Mesendoderm (in vitro differentiated cells): ENCODE measurements at regions not wholly inside any gene's neighbourhood (a gene's known extent, or its start where the extent isn't known, plus 50 kb on each side); places are given as distances from the start of the nearest gene placed in this dataset.

Experiments
- DNase-seq: peaks from one replicate; pipeline ENCODE4 v3.0.0; 2013
- H2AK5ac ChIP-seq: 2 replicates; pipeline ENCODE4 v1.6.1; 2013; ENCODE audit warnings: low read length, inconsistent platforms
- H2BK120ac ChIP-seq: 2 replicates; pipeline ENCODE4 v1.6.1; 2013; ENCODE audit warnings: low read depth, mild to moderate bottlenecking, low read length, moderate library complexity, mixed read lengths
- H2BK15ac ChIP-seq: replicated peaks from 2 replicates; pipeline ENCODE4 v1.6.1; 2013; ENCODE audit warnings: low read depth, mild to moderate bottlenecking, moderate library complexity
- H2BK5ac ChIP-seq: 2 replicates; pipeline ENCODE4 v1.6.1; 2013; ENCODE audit warnings: low read length, inconsistent platforms
- H3K18ac ChIP-seq: 2 replicates; pipeline ENCODE4 v1.6.1; 2013; ENCODE audit warnings: mild to moderate bottlenecking, low read length, mixed read lengths
- H3K23ac ChIP-seq: one replicate; pipeline ENCODE4 v1.6.1; 2013; ENCODE audit warnings: low read length
- H3K27ac ChIP-seq: 2 replicates; pipeline ENCODE4 v1.5.1; 2013; ENCODE audit warnings: low read depth, mild to moderate bottlenecking, inconsistent platforms, low read length, moderate library complexity
- H3K27me3 ChIP-seq: 2 replicates; pipeline ENCODE4 v1.6.1; 2013; ENCODE audit warnings: low read length, control low read depth, mild to moderate bottlenecking, inconsistent platforms; ENCODE audit not compliant: insufficient read depth, poor library complexity
- H3K36me3 ChIP-seq: 2 replicates; pipeline ENCODE4 v1.6.1; 2013; ENCODE audit warnings: low read length, inconsistent platforms; ENCODE audit not compliant: control insufficient read depth, insufficient read depth
- H3K4ac ChIP-seq: one replicate; pipeline ENCODE4 v1.6.1; 2013; ENCODE audit warnings: low read depth, mild to moderate bottlenecking, low read length, moderate library complexity
- H3K4me1 ChIP-seq: 2 replicates; pipeline ENCODE4 v1.6.1; 2013; ENCODE audit warnings: low read depth, low read length, inconsistent platforms; ENCODE audit not compliant: control insufficient read depth
- H3K4me2 ChIP-seq: 2 replicates; pipeline ENCODE4 v1.6.1; 2013; ENCODE audit warnings: low read length
- H3K4me3 ChIP-seq: 2 replicates; pipeline ENCODE4 v1.5.1; 2013; ENCODE audit warnings: mild to moderate bottlenecking, low read length
- H3K56ac ChIP-seq: one replicate; pipeline ENCODE4 v1.6.1; 2013; ENCODE audit warnings: low read length
- H3K79me1 ChIP-seq: 2 replicates; pipeline ENCODE4 v1.6.1; 2013; ENCODE audit warnings: low read length, inconsistent platforms
- H3K79me2 ChIP-seq: 2 replicates; pipeline ENCODE4 v1.6.1; 2013; ENCODE audit warnings: mild to moderate bottlenecking, low read length; ENCODE audit not compliant: control insufficient read depth, insufficient read depth
- H3K9ac ChIP-seq: 2 replicates; pipeline ENCODE4 v1.6.1; 2013; ENCODE audit warnings: low read length, inconsistent platforms
- H4K5ac ChIP-seq: one replicate; pipeline ENCODE4 v1.6.1; 2013; ENCODE audit warnings: low read length
- H4K8ac ChIP-seq: one replicate; pipeline ENCODE4 v1.6.1; 2013; ENCODE audit warnings: low read depth, mild to moderate bottlenecking, control low read depth, low read length, moderate library complexity
- WGBS: extraction: QIAGEN DNeasy Blood & Tissue Kit; methylation state at CpG from one replicate; pipeline ENCODE4 v1.1.7; 2013; ENCODE audit warnings: low lambda C conversion rate, missing lambda C conversion rate; ENCODE audit not compliant: insufficient coverage; ENCODE audit errors: extremely low coverage; 5-methylcytosine and 5-hydroxymethylcytosine counted together

GRCh38 chr9:90307167-90307833 lies 335.3 kb downstream of the DIRAS2 start:
- no peak overlapping the region for H2AK5ac ChIP-seq
- H3K23ac ChIP-seq: no peak overlapping the region
- H3K4ac ChIP-seq: no peak overlapping the region
- no peak overlapping the region for H3K4me2 ChIP-seq
- no peaks in the 10 kb centered on the region for H3K4me1 ChIP-seq
- no peak overlapping the region for H2BK120ac ChIP-seq
- no peak overlapping the region for H3K4me3 ChIP-seq
- no peaks in the 10 kb centered on the region for H3K79me2 ChIP-seq
- no peak overlapping the region for H4K8ac ChIP-seq
- no peak for DNase-seq
- no peaks in the 10 kb centered on the region for H3K79me1 ChIP-seq
- H3K56ac ChIP-seq: no peak overlapping the region
- no peaks in the 10 kb centered on the region for H3K36me3 ChIP-seq
- no peak overlapping the region for H4K5ac ChIP-seq
- no peak overlapping the region for H3K18ac ChIP-seq
- no peak overlapping the region for H2BK15ac ChIP-seq
- H2BK5ac ChIP-seq: no peak overlapping the region
- no peak overlapping the region for H3K27ac ChIP-seq
- no peaks in the 10 kb centered on the region for H3K27me3 ChIP-seq
- no peak overlapping the region for H3K9ac ChIP-seq
- whole genome bisulfite sequencing: no CpG with 5 or more reads among the region's 4 CpGs

GRCh38 chr9:90307891-90308290 lies 334.7 kb downstream of the DIRAS2 start:
- Histone ChIP-seq H3K4me2 (no peak overlapping the region), H3K79me1 (no peaks in the 10 kb centered on the region), H2BK120ac (no peak overlapping the region), H3K4me1 (no peaks in the 10 kb centered on the region), H3K4me3 (no peak overlapping the region), H3K18ac (no peak overlapping the region), H3K36me3 (no peaks in the 10 kb centered on the region), H2AK5ac (no peak overlapping the region), H4K5ac (no peak overlapping the region), H3K27ac (no peak overlapping the region), H4K8ac (no peak overlapping the region), H2BK15ac (no peak overlapping the region), H3K79me2 (no peaks in the 10 kb centered on the region), H3K23ac (no peak overlapping the region), H3K27me3 (no peaks in the 10 kb centered on the region), H2BK5ac (no peak overlapping the region), H3K9ac (no peak overlapping the region), H3K56ac (no peak overlapping the region), H3K4ac (no peak overlapping the region)
- WGBS: no CpG with 5 or more reads among the region's 4 CpGs
- no peak for DNase-seq

GRCh38 chr9:90308691-90309090 lies 333.9 kb downstream of the DIRAS2 start:
- Histone ChIP-seq H3K23ac (no peak overlapping the region), H3K9ac (no peak overlapping the region), H3K4ac (no peak overlapping the region), H4K5ac (no peak overlapping the region), H3K79me1 (no peaks in the 10 kb centered on the region), H3K4me1 (no peaks in the 10 kb centered on the region), H3K4me2 (no peak overlapping the region), H2BK120ac (no peak overlapping the region), H3K27me3 (no peaks in the 10 kb centered on the region), H2BK15ac (no peak overlapping the region), H3K79me2 (no peaks in the 10 kb centered on the region), H2BK5ac (no peak overlapping the region), H2AK5ac (no peak overlapping the region), H3K27ac (no peak overlapping the region), H3K4me3 (no peak overlapping the region), H3K56ac (no peak overlapping the region), H4K8ac (no peak overlapping the region), H3K36me3 (no peaks in the 10 kb centered on the region), H3K18ac (no peak overlapping the region)
- WGBS: no CpG with 5 or more reads among the region's 4 CpGs
- DNase-seq: no peak

- DNase-seq: no peak
- no CpG with 5 or more reads among the region's 7 CpGs for WGBS
- H3K4ac ChIP-seq: no peak overlapping the region
- H3K36me3 ChIP-seq: no peaks in the 10 kb centered on the region
- no peaks in the 10 kb centered on the region for H3K79me1 ChIP-seq
- H2BK15ac ChIP-seq: no peak overlapping the region
- no peak overlapping the region for H2BK120ac ChIP-seq
- H3K4me1 ChIP-seq: no peaks in the 10 kb centered on the region
- no peak overlapping the region for H3K23ac ChIP-seq
- H3K9ac ChIP-seq: no peak overlapping the region
- no peak overlapping the region for H2AK5ac ChIP-seq
- H4K8ac ChIP-seq: no peak overlapping the region
- no peak overlapping the region for H4K5ac ChIP-seq
- H2BK5ac ChIP-seq: no peak overlapping the region
- H3K18ac ChIP-seq: no peak overlapping the region
- no peaks in the 10 kb centered on the region for H3K27me3 ChIP-seq
- no peak overlapping the region for H3K4me2 ChIP-seq
- H3K27ac ChIP-seq: no peak overlapping the region
- no peak overlapping the region for H3K56ac ChIP-seq
- no peaks in the 10 kb centered on the region for H3K79me2 ChIP-seq
- H3K4me3 ChIP-seq: no peak overlapping the region
Measured at GRCh38 chr9:90309809-90310520, 332.7 kb downstream of the DIRAS2 start.

- Histone ChIP-seq H3K36me3 (no peaks in the 10 kb centered on the region), H3K4me2 (no peak overlapping the region), H3K79me1 (no peaks in the 10 kb centered on the region), H2BK5ac (no peak overlapping the region), H3K9ac (no peak overlapping the region), H3K4ac (no peak overlapping the region), H3K79me2 (no peaks in the 10 kb centered on the region), H4K8ac (no peak overlapping the region), H3K23ac (no peak overlapping the region), H4K5ac (no peak overlapping the region), H2BK15ac (no peak overlapping the region), H3K27ac (no peak overlapping the region), H3K27me3 (no peaks in the 10 kb centered on the region), H3K4me3 (no peak overlapping the region), H3K18ac (no peak overlapping the region), H2AK5ac (no peak overlapping the region), H3K4me1 (no peaks in the 10 kb centered on the region), H3K56ac (no peak overlapping the region), H2BK120ac (no peak overlapping the region)
- WGBS: no CpG with 5 or more reads among the region's 1 CpG
- no peak for DNase-seq
Measured at GRCh38 chr9:90310521-90310876, 332.1 kb downstream of the DIRAS2 start.

GRCh38 chr9:90311811-90312210 lies 330.8 kb downstream of the DIRAS2 start:
- no peak for DNase-seq
- Histone ChIP-seq H3K79me1 (no peaks in the 10 kb centered on the region), H2AK5ac (no peak overlapping the region), H3K79me2 (no peaks in the 10 kb centered on the region), H2BK5ac (no peak overlapping the region), H3K9ac (no peak overlapping the region), H2BK15ac (no peak overlapping the region), H3K27ac (no peak overlapping the region), H2BK120ac (no peak overlapping the region), H3K4me3 (no peak overlapping the region), H3K4me1 (no peaks in the 10 kb centered on the region), H3K23ac (no peak overlapping the region), H3K56ac (no peak overlapping the region), H3K36me3 (no peaks in the 10 kb centered on the region), H3K4ac (no peak overlapping the region), H3K27me3 (no peaks in the 10 kb centered on the region), H4K8ac (no peak overlapping the region), H3K4me2 (no peak overlapping the region), H3K18ac (no peak overlapping the region), H4K5ac (no peak overlapping the region)
- no CpG with 5 or more reads among the region's 7 CpGs for WGBS
